NCI-H1694 (cell line): ENCODE measurements at regions not wholly inside any gene's neighbourhood (a gene's known extent, or its start where the extent isn't known, plus 50 kb on each side); places are given as distances from the start of the nearest gene placed in this dataset.
"Not testable (repeated sequence)": the region's sequence is repeated elsewhere in the genome, so short reads cannot be mapped to it uniquely, and the experiment has no call there.

ENCODE experiments used
- DNase-seq: peaks from one replicate; lab custom pipeline; 2025; lab: John Stamatoyannopoulos, UW

GRCh38 chr10:53534428-53534827, 761.8 kb upstream of the MBL2 start:
- DNase-seq, result no peak

- no peak for DNase-seq
Measured at GRCh38 chr10:53528974-53529373, 756.4 kb upstream of the MBL2 start.

DNA sequence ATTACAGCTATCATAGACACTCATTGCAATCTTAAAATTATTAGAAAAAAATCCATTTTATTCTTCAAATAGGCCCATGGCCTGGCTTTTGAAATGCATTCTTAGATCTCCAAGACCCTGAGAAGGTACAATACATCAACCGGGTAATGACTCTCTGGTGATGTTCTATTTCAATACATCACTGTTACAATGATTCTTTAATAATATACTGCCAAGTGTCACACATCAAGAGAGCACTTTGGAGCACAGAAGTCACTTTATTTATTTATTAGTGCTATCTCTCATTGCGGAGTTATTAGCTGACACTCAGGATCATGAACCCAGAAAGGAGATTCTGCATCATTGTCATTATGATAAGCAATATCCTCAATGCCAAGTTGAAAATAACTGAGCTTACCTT, 748.5 kb upstream of the MBL2 start:
- DNase-seq, result no peak

- no peak for DNase-seq
Measured at GRCh38 chr10:53508197-53508596, 735.6 kb upstream of the MBL2 start.

GRCh38 chr10:53504492-53504891, 731.9 kb upstream of the MBL2 start:
- DNase-seq, result not testable (repeated sequence)

DNA sequence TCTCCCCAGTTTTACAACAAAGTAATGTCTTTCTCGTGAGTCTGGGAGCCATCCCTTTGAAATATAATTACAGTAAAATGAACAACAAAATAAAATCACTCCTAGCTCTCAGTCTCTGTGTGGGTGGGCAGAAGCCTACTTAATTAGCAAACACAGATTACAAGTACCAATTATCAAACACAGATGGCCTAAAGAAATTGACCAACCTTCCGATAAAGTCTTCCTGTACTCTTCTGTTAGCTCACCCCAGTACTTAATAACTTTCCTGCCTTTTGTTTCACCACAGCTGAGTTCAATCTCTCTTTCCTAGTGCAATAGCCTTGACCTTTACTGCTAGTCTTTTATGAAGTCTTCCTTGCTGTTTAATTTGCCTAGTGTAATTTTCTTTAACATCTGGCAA, 719.2 kb upstream of the MBL2 start:
- no peak for DNase-seq

GRCh38 chr10:53490553-53490952, 718.0 kb upstream of the MBL2 start:
- DNase-seq, result no peak

- DNase-seq, result no peak
Measured at GRCh38 chr10:53489335-53490182, 717.0 kb upstream of the MBL2 start.

DNA sequence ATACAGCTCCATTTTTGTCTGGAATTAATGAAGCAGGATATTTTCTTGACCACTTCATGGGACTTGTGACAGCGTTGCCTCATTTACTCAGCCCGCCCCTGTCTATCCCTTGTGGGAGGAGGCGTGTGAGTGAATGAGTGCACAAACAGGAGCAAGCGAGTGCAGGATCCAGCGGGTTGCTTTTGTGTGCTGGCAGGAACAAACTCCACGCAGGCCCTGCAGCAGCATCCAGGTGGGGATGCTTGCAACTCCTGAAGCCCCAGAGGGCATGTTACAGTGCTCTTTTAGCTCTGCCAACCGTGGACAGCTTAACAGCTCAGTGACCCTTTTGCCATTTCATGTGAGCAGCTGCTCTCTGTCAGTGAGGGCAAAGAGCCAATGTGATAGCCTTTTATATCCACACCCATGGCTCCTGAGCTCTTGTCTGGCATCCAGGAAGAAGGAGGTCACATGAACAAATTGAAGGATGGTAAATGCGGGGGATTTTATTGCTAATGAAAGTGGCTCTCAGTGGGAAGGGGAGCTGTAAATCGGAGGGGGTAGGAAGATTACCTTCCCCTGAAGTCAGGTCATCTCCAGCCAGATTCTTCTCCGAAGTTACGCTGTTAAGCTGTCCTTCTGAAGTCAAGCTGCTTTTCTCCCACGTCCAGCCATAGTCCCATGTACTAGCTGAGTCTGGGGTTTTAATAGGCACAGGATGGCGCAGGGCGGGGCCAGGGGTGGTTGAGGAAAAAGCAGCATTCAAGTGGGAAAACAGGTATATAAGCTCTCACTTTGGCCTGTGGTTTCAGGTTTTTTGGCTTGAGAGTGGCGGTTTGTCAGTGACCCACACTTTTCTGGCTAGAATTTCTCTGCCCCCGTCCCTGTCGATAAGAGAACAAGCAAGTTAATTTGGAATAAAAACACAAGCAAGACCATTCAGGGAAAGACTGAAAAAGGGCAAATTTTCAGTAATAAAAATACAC, 714.7 kb upstream of the MBL2 start:
- DNase-seq, result no peak

DNA sequence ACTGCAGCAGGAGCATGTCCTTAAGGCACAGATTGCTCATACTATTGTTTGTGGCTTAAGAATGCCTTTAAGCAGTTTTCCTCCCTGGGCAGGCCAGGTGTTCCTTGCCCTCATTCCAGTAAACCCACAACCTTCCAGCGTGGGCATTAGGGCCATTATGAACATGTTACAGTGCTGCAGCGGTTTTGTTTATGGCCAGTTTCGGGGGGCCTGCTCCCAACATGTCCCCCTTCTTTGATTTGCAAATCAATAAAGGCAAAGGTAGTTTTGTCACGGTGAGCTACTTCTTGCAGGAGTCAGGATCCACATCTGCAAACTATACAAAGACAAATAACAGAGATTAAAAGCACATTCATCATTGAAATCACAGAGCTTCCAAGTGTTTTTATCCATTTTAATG, 712.8 kb upstream of the MBL2 start:
- DNase-seq, result not testable (repeated sequence)

DNA sequence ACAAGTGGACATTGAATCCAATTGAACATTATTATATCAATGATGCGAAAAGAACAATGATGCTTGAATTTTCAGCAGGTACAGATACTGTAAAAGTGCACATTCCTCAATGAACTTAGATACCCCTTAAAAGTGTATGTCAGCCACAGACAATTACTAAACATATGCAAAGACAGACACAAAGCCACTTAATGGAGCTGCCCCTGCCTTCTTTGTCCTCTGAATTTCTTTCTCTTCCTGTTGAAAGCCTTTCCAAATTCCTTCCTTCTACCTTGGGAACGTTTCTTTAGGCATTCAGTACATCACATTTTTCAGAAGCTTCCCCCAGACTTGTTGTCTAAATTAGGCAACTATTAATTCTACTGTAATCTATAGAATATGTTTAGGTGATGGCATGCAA, 706.8 kb upstream of the MBL2 start:
- no peak for DNase-seq

DNA sequence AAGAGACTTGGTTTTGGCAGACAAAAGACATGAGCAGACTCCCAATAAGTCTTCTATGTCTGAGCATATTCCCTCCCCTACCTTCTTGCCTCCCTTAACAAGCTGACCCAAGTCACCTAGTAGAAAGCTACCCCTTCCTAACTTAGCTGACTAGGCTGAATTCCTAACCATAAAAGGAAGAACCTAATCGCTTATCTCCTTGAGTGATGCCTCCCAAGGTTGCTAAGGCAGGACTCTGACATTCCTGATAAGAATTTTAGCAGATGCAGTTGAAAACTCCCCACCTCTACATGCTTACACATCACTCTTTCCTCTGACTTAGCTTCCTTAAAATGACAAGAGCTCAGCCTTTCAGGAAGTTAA, 704.7 kb upstream of the MBL2 start:
- DNase-seq, result no peak

- no peak for DNase-seq
Measured at GRCh38 chr10:53476650-53477312, 704.2 kb upstream of the MBL2 start.

DNA sequence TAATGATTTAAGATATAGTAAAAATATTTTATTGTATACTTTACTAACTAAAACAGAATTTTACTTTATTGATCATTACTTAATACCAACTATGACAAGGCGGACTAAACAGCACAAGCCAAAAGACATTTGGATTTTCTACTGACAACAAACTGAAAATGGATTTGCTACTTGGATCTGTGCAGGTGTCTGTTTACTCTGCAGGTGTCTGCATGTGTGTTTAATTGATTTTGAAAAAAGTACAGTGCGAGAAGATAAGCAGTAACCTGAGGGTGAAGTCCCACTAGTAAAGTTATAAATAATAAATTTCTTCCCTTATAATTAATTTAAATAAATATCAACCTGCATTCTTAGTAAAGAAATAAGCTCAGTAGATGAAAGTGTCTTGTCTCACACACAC, 696.8 kb upstream of the MBL2 start:
- no peak for DNase-seq

DNA sequence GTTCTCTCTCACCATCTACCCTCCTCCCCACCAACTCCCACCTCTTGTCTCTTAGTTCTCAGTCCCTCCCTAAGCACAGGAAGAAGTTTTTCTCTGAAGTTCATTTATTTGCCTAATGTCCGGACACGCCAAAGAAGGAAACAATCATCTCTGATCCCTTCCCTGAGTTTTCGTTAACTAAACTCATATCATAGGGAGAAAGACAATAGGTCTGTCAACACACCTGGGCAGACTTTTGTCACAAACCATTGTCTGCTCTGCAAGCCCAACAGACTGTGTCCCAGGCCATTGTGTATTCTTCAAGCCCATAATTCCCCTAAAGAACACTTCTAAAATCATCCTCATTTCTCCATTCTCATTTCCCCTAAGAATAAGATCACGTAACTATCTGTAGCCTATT, 691.0 kb upstream of the MBL2 start:
- DNase-seq, result no peak

GRCh38 chr10:53458007-53458406, 685.4 kb upstream of the MBL2 start:
- DNase-seq, result no peak

DNA sequence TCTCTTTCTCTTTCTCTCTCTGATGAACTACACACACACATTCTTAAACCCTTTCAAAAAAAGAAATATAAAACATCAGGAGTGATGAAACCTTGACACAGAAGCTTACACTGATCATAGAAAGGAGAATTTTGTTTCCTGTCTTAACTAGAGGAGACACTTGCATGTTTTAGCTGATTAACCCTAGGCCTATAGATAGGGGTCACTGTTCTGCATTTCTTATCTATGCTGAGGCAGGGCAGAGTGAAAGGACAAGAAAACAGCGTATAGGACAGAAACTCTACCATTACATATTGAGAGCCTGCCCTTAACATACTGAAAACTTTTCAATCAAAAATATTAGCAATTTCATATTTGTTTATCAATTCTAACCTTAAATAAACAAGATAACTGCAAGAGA, 680.6 kb upstream of the MBL2 start:
- no peak for DNase-seq

DNA sequence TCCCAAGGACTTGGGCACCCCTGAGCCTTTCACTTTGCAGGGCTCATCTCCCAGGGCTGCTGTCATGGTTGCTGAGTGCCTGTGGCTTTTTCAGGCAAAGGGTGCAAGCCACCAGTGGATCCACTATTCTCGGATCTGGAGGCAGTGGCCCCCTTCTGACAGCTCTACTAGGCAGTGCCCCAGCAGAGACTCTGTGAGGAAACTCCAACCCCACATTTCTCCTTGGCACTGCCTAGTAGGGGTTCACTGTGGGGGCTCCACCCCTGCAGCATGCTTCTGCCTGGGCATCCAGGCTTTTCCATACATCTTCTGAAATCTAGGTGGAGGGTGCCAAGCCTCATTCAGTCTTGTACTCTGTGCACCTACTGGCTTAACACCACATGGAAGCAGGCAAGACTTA, 675.0 kb upstream of the MBL2 start:
- no peak for DNase-seq

DNA sequence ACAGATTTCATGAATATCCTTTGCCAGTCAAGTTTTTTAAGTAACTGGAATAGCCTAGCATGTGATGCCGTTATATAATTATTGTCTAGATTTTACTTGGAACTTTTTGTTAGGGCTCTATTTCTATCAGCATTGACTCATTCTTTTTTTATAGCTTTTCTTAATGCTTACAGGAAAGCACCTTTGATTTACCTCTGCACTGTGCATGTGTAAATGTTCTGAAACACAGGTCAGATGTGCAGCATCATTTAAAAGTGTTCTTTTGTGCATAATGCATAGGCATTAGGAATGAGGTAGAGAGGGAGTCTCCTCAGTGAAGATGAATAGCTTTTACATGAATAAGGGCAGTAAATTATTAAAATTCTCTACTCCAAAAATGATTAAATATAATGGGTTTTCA, 669.3 kb upstream of the MBL2 start:
- no peak for DNase-seq

GRCh38 chr10:53440601-53441000, 668.0 kb upstream of the MBL2 start:
- no peak for DNase-seq

DNA sequence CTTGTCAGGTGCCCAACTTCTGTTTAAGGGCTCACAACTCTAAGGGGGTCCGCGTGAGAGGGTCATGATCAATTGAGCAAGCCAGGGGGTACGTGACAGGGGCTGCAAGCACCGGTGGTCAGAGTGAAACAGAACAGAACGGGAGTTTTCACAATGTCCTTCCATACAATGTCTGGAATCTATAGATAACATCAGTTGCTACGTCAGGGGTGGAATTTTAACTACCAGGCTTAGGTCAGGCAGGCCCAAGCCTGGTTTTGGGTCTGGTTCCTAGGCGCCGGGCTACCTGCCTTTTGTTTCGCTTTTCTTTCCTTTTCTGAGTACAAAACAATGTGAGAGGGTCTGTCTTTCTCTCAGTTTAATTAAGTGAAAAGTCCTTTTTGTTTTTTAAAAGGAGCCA, 666.5 kb upstream of the MBL2 start:
- not testable (repeated sequence) for DNase-seq

GRCh38 chr10:53434413-53434812, 661.8 kb upstream of the MBL2 start:
- DNase-seq, result no peak

GRCh38 chr10:53432035-53432434, 659.5 kb upstream of the MBL2 start:
- DNase-seq, result no peak
